ENCODE measurements at regions not wholly inside any gene's neighbourhood (a gene's known extent, or its start where the extent isn't known, plus 50 kb on each side); places are given as distances from the start of the nearest gene placed in this dataset.

GRCh38 chr7:46937826-46938225 lies 644.1 kb downstream of the TNS3 start:
- POLR2A ChIA-PET = no interaction called here

GRCh38 chr7:46934198-46934825 lies 647.6 kb downstream of the TNS3 start:
- H3K27me3 ChIP-seq (ENCODE audit: control insufficient read depth in 1 of 2, insufficient read depth in 2 of 2, low read length in 2 of 2) = no peaks in the 10 kb centered on the region
- ChIA-PET POLR2A (no interaction called here), CTCF (no interaction called here)
- H3K4me1 Mint-ChIP-seq (ENCODE audit: low read depth) = no peaks in the 10 kb centered on the region
- no peak for TF ChIP-seq CTCF (IDR thresholded peaks at IDR 0.05)
- no peak overlapping the region for H3K4me3 ChIP-seq (ENCODE audit: low read length)
- no peak overlapping the region for H3K4me3 Mint-ChIP-seq
- no peak overlapping the region for H3K27ac ChIP-seq (ENCODE audit: low read depth in 1 of 2, low read length in 2 of 2)
- intact Hi-C loops (cut with DNase I, micrococcal nuclease) = no loop called here
- H3K36me3 Mint-ChIP-seq (ENCODE audit: low read depth) = no peaks in the 10 kb centered on the region
- H3K9me3 Mint-ChIP-seq = peaks cover 3% of the 10 kb centered on the region
- H3K27me3 Mint-ChIP-seq = no peaks in the 10 kb centered on the region
- no peaks in the 10 kb centered on the region for H3K9me3 ChIP-seq (ENCODE audit: control insufficient read depth in 1 of 2, insufficient read depth in 1 of 2, low read length in 2 of 2)
- H3K27ac Mint-ChIP-seq = no peak overlapping the region
- no peaks in the 10 kb centered on the region for H3K4me1 ChIP-seq (ENCODE audit: insufficient read depth, low read length)
- no peak for ATAC-seq (ENCODE audit: poor library complexity)
- no peaks in the 10 kb centered on the region for H3K36me3 ChIP-seq (ENCODE audit: insufficient read depth, low read length)
- no peak for DNase-seq

More at GRCh38 chr7:46937826-46938225, 644.1 kb downstream of the TNS3 start:
- H3K9me3 ChIP-seq (ENCODE audit: control insufficient read depth in 1 of 2, insufficient read depth in 1 of 2, low read length in 2 of 2) = peaks cover 0 to 5% of the 10 kb centered on the region in 2 experiments
- no peak overlapping the region for H3K4me3 ChIP-seq (ENCODE audit: low read length)
- no peak for TF ChIP-seq CTCF (IDR thresholded peaks at IDR 0.05)
- Mint-ChIP-seq H3K27ac (no peak overlapping the region), H3K27me3 (no peaks in the 10 kb centered on the region), H3K36me3 (ENCODE audit: low read depth) (no peaks in the 10 kb centered on the region), H3K9me3 (peaks cover 3% of the 10 kb centered on the region), H3K4me1 (ENCODE audit: low read depth) (no peaks in the 10 kb centered on the region), H3K4me3 (no peak overlapping the region)
- DNase-seq = no peak
- H3K36me3 ChIP-seq (ENCODE audit: insufficient read depth, low read length) = no peaks in the 10 kb centered on the region
- no peak for ATAC-seq (ENCODE audit: poor library complexity)
- H3K27me3 ChIP-seq (ENCODE audit: control insufficient read depth in 1 of 2, insufficient read depth in 2 of 2, low read length in 2 of 2) = no peaks in the 10 kb centered on the region
- no peaks in the 10 kb centered on the region for H3K4me1 ChIP-seq (ENCODE audit: insufficient read depth, low read length)
- CTCF ChIA-PET = no interaction called here
- H3K27ac ChIP-seq (ENCODE audit: low read depth in 1 of 2, low read length in 2 of 2) = no peak overlapping the region
- intact Hi-C loops (cut with DNase I, micrococcal nuclease) = no loop called here

- DNase-seq (no peak), ATAC-seq (ENCODE audit: poor library complexity) (no peak)
- H3K4me3 Mint-ChIP-seq = no peak overlapping the region
- no peak for TF ChIP-seq CTCF (IDR thresholded peaks at IDR 0.05)
- peaks cover 3% of the 10 kb centered on the region for H3K9me3 Mint-ChIP-seq
- H3K27ac ChIP-seq (ENCODE audit: low read depth in 1 of 2, low read length in 2 of 2) = no peak overlapping the region
- ChIA-PET CTCF (no interaction called here), POLR2A (no interaction called here)
- intact Hi-C loops (cut with DNase I, micrococcal nuclease) = no loop called here
- no peak overlapping the region for H3K4me3 ChIP-seq (ENCODE audit: low read length)
- no peaks in the 10 kb centered on the region for H3K36me3 ChIP-seq (ENCODE audit: insufficient read depth, low read length)
- H3K4me1 ChIP-seq (ENCODE audit: insufficient read depth, low read length) = no peaks in the 10 kb centered on the region
- H3K27me3 ChIP-seq (ENCODE audit: control insufficient read depth in 1 of 2, insufficient read depth in 2 of 2, low read length in 2 of 2) = no peaks in the 10 kb centered on the region
- H3K27me3 Mint-ChIP-seq = no peaks in the 10 kb centered on the region
- H3K27ac Mint-ChIP-seq = no peak overlapping the region
- H3K4me1 Mint-ChIP-seq (ENCODE audit: low read depth) = no peaks in the 10 kb centered on the region
- H3K9me3 ChIP-seq (ENCODE audit: control insufficient read depth in 1 of 2, insufficient read depth in 1 of 2, low read length in 2 of 2) = no peaks in the 10 kb centered on the region
- no peaks in the 10 kb centered on the region for H3K36me3 Mint-ChIP-seq (ENCODE audit: low read depth)
Observed at GRCh38 chr7:46933596-46933995, 648.3 kb downstream of the TNS3 start.

Measured in CD4-positive, alpha-beta T cell (primary cell).